AG09319 (cell line): ENCODE measurements at regions not wholly inside any gene's neighbourhood (a gene's known extent, or its start where the extent isn't known, plus 50 kb on each side); places are given as distances from the start of the nearest gene placed in this dataset.

Experiments used
- DNase-seq: peaks from one replicate; pipeline ENCODE4 v3.0.0-alpha.2; 2010; ENCODE audit warnings: low read depth; ENCODE audit errors: extremely low read depth
- TF ChIP-seq, protein P1 (sequence below): IDR thresholded peaks from 2 replicates; pipeline ENCODE4 v1.5.1; 2011; ENCODE audit warnings: low read depth, mild to moderate bottlenecking, inconsistent platforms, low read length, moderate library complexity

DNA sequence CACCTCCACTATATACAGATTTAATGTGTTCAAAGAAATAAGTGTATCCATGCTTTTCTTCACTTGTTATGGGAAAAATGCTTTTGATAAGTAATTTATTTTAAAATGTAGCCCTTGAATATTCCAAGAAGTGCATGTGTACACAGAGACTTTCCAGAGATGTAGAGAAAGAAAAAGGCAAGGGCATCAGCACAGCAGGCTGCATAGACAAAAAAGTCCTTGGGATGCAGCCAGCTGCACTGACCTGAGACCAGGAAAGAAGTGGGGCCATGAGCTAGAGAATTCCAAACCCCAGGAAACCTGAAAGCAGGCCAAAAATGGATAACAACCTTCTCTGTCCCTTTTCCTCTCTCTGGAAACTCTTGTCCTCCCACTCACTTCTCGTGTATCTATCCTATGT, 51.6 kb upstream of the PRDM8 start:
- TF ChIP-seq, protein P1, sequence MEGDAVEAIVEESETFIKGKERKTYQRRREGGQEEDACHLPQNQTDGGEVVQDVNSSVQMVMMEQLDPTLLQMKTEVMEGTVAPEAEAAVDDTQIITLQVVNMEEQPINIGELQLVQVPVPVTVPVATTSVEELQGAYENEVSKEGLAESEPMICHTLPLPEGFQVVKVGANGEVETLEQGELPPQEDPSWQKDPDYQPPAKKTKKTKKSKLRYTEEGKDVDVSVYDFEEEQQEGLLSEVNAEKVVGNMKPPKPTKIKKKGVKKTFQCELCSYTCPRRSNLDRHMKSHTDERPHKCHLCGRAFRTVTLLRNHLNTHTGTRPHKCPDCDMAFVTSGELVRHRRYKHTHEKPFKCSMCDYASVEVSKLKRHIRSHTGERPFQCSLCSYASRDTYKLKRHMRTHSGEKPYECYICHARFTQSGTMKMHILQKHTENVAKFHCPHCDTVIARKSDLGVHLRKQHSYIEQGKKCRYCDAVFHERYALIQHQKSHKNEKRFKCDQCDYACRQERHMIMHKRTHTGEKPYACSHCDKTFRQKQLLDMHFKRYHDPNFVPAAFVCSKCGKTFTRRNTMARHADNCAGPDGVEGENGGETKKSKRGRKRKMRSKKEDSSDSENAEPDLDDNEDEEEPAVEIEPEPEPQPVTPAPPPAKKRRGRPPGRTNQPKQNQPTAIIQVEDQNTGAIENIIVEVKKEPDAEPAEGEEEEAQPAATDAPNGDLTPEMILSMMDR = no peak
- DNase-seq = no peak

DNA sequence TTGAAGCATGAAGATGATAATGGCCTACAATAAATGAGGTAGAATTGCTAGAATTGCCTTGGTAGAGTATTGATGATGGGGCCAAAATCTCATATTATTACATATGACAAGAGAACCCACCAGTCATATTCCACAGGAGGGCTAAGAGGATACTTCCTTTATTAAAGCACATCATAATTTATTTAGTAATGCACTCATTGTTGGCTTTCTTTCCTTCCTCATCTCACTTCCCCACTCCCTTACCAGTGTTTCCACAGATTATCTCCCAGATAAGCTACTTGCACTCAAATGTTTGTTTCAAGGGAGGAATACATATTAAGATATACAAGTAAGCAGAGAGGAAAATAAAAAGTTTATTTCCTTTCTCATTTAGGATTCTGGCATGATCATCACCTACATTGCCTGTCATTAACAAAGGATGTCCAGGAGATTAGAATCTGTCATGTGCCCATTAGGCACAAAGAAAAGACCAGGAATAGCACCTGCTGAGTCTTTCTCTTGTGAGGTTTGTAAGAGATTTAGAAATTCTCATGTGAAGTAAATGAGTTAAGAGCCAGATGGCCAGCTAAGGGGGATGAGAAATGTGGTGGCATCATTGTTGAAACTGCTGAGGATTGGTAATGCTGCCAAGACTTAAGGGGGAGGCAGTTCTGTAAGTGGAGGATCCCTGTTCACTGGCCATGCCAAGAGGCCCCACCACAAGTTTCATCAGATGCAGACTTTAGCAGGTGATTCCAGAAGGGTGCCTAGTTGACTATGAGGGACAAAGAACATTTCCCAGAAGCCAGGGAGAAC, 52.4 kb upstream of the PRDM8 start:
- no peak for DNase-seq
- TF ChIP-seq, protein P1 = no peak

DNA sequence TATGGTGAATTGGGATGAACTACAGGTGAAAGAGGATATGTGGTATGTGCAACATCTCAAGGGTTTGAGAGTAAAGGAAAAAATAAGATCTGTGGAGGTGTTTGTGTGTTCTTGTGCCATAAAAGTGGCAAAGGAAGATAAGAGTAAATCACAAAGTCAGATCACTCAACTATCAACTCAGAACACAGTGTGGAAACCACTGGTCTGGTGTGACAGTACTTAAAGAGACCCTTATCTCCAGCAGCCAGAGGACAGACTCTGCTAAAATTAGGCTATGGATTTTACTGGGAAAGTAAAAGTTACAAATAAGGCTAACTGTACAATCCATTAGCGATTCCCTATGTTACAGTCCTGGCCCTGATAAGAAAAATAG, 54.0 kb upstream of the PRDM8 start:
- no peak for DNase-seq
- TF ChIP-seq, protein P1 = no peak

DNA sequence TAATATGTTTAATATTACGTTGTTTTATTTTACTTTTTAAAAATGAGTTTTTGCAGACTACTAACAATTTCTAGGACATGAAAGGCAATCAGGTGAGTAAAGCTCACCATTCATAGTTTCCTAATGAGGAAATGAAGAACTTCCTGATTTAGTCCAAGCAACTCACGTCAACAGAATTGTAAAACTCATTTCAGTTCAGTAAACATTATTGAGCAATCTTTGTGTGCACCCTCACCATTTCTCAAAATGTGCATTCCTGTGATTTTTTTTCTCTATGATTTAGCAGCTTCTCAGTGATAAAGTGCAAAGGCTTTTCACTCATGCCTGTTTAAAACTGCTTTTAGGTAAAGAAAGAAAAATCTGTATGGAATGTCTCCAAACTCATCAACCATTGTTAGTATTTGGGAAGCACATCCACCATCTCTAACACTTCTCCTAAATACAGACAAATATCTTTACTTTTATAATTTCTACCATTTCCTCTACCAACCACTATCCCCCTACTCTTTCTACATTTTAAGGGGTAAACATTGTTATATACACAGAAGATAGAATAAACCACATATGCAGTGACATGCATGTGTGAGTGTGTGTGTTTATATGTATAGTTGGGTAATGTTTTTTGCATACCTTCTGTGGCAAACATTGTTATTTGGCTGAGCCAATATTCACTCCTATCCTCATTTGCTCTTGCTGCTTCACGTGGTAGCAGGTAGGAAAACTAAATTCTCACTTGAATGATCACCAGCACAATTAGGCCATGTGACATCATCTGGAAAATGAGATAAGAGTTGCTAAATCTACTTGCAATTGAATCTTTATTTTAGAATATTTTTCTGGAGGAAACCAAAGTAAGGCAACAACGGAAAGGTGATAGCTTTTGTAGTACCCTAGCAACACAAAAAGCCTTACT, 54.7 kb upstream of the PRDM8 start:
- DNase-seq = no peak
- TF ChIP-seq, protein P1 = no peak

DNA sequence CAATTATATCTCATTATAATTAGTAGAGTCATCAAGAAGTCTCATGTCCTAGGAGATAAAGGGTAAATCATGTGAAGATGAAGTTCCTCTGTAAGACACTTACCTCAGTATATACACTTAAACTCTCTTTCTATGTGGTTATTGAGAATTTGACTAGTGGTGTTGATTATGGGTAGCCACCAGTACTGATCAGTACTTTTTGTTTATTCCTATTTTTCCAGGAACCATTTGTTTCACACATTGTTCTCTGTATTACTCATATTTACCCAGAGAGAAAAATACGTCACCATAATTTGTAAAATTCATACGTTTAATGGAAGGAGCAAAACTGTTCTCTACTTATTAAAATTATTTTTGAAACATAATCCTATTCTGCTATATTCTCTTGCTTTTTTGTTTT, 55.8 kb upstream of the PRDM8 start:
- TF ChIP-seq, protein P1 = no peak
- no peak for DNase-seq

DNA sequence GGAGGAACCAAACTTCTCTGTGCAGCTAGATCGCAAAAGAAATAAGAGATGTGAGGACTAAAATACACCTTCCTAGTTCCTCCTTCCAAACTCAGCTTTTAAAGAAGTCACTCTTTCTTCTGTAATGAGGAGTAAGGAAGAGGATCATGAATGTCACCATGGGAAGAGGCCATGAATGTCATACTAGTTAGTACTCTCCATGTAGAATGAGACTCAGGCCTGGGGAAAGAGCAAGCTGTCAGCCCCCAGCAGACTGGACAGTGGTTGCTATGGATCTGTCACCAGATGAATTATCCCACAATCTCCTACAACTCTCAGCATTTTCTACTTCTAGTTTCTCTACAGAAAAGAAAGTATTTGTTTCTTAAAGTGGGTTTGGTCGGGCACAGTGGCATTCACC, 57.1 kb upstream of the PRDM8 start:
- DNase-seq = no peak
- TF ChIP-seq, protein P1 = no peak

DNA sequence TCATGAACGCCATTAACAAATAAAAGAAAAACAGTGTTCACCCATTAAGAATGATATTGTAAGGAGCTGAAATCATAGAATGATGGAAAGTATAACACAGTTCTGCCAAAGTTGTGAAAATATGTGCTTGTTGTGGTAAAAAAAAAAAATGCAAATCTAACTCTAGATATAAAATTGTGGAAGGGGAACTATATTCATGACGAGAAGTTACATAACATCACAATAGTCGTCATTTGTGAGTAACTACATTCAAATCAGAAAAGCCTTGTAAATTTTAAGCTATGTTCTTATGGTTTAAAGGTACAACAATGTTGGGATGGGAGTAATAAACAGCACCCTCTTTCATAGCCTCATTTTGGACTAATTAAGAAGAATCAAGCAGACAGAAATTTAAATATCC, 57.6 kb upstream of the PRDM8 start:
- no peak for DNase-seq
- TF ChIP-seq, protein P1 = no peak
